Smooth muscle cell (in vitro differentiated cells): ENCODE measurements at regions not wholly inside any gene's neighbourhood (a gene's known extent, or its start where the extent isn't known, plus 50 kb on each side); places are given as distances from the start of the nearest gene placed in this dataset.

Experiments
- DNase-seq: peaks from one replicate; lab custom pipeline; 2025; ENCODE audit not compliant: unreplicated experiment; lab: John Stamatoyannopoulos, UW
- H2AFZ ChIP-seq: fragments of 200-600 bp; sonication (generic); 2 replicates; pipeline ENCODE4 v1.6.0; 2016; ENCODE audit warnings: antibody characterized with exemption, low read depth, mild to moderate bottlenecking
- H3F3A ChIP-seq: fragments of 200-600 bp; sonication (generic); 2 replicates; pipeline ENCODE4 v1.6.0; 2017; ENCODE audit warnings: antibody characterized with exemption, low read depth
- H3K27ac ChIP-seq: fragments of 200-600 bp; sonication (generic); 2 replicates; pipeline ENCODE4 v1.5.1; 2016; ENCODE audit warnings: low read depth, mild to moderate bottlenecking
- H3K27me3 ChIP-seq: fragments of 200-600 bp; sonication (generic); 2 replicates; pipeline ENCODE4 v1.6.1; 2016; ENCODE audit warnings: low read depth, mild to moderate bottlenecking
- H3K36me3 ChIP-seq: fragments of 200-600 bp; sonication (generic); 2 replicates; pipeline ENCODE4 v1.5.1; 2016; ENCODE audit warnings: low read depth
- H3K4me1 ChIP-seq: fragments of 200-600 bp; sonication (generic); 2 replicates; pipeline ENCODE4 v1.5.1; 2016; ENCODE audit warnings: low read depth
- H3K4me2 ChIP-seq: fragments of 200-600 bp; sonication (generic); 2 replicates; pipeline ENCODE4 v1.6.0; 2016; ENCODE audit warnings: mild to moderate bottlenecking
- H3K4me3 ChIP-seq: fragments of 200-600 bp; sonication (generic); 2 replicates; pipeline ENCODE4 v1.5.1; 2016; ENCODE audit warnings: mild to moderate bottlenecking
- H3K79me2 ChIP-seq: fragments of 200-600 bp; sonication (generic); 2 replicates; pipeline ENCODE4 v1.6.0; 2016; ENCODE audit warnings: low read depth, mild to moderate bottlenecking
- H3K9ac ChIP-seq: fragments of 200-600 bp; sonication (generic); 2 replicates; pipeline ENCODE4 v1.6.0; 2016; ENCODE audit warnings: low read depth
- H3K9me3 ChIP-seq: fragments of 200-600 bp; sonication (generic); replicated peaks from 2 replicates; pipeline ENCODE4 v1.5.1; 2016; ENCODE audit warnings: low read depth
- H4K20me1 ChIP-seq: fragments of 200-600 bp; sonication (generic); 2 replicates; pipeline ENCODE4 v1.6.0; 2016; ENCODE audit warnings: low read depth
- CTCF ChIP-seq: fragments of 200-600 bp; sonication (generic); IDR thresholded peaks from 2 replicates; pipeline ENCODE4 v1.5.1; 2017; ENCODE audit warnings: borderline replicate concordance, mild to moderate bottlenecking, antibody characterized with exemption; ENCODE audit not compliant: insufficient read depth, poor library complexity, severe bottlenecking
- WGBS: methylation state at CpG from one replicate; pipeline ENCODE4 v1.1.7; 2016; ENCODE audit warnings: low lambda C conversion rate; 5-methylcytosine and 5-hydroxymethylcytosine counted together

DNA sequence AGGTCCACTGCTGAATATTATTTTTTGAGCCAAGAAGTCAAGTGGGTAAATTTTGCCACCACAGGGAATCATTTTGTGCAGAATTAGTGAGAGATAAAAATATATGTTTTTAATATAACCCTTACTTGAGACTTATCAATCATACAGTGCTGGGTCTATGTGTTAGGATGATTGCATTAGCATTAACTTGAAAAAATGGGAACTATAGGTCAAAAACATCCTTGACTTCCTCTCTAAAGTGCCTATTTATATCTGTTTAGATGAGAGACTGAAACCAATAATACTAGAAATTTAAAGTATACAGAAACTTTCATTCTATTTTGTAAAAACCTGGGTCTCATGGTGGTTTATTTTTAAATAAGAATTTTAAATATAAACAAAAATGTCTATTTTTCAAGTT is 65.1 kb upstream of the CARD18 start:
- no peaks in the 10 kb centered on the region for H3K9me3 ChIP-seq

GRCh38 chr11:105203569-105204240 is 64.1 kb upstream of the CARD18 start:
- Histone ChIP-seq H3K4me1 (no peaks in the 10 kb centered on the region), H3K27me3 (no peaks in the 10 kb centered on the region), H3K4me2 (no peak overlapping the region), H4K20me1 (no peaks in the 10 kb centered on the region), H3K27ac (no peak overlapping the region), H3K36me3 (no peaks in the 10 kb centered on the region), H2AFZ (no peak overlapping the region), H3F3A (no peaks in the 10 kb centered on the region), H3K79me2 (no peaks in the 10 kb centered on the region), H3K9ac (no peak overlapping the region), H3K9me3 (no peaks in the 10 kb centered on the region), H3K4me3 (no peak overlapping the region)
- WGBS, result 94% methylated on average over 2 of the region's 2 CpGs
- no peak for DNase-seq
- no peak for TF ChIP-seq CTCF

More for the DNA sequence above, 65.1 kb upstream of the CARD18 start:
- Histone ChIP-seq H3K4me2 (no peak overlapping the region), H2AFZ (no peak overlapping the region), H3K4me3 (no peak overlapping the region), H3K27me3 (no peaks in the 10 kb centered on the region), H4K20me1 (no peaks in the 10 kb centered on the region), H3K79me2 (no peaks in the 10 kb centered on the region), H3K27ac (no peak overlapping the region), H3F3A (no peaks in the 10 kb centered on the region), H3K36me3 (no peaks in the 10 kb centered on the region), H3K9ac (no peak overlapping the region), H3K4me1 (no peaks in the 10 kb centered on the region)
- DNase-seq, result no peak
- no peak for TF ChIP-seq CTCF

DNA sequence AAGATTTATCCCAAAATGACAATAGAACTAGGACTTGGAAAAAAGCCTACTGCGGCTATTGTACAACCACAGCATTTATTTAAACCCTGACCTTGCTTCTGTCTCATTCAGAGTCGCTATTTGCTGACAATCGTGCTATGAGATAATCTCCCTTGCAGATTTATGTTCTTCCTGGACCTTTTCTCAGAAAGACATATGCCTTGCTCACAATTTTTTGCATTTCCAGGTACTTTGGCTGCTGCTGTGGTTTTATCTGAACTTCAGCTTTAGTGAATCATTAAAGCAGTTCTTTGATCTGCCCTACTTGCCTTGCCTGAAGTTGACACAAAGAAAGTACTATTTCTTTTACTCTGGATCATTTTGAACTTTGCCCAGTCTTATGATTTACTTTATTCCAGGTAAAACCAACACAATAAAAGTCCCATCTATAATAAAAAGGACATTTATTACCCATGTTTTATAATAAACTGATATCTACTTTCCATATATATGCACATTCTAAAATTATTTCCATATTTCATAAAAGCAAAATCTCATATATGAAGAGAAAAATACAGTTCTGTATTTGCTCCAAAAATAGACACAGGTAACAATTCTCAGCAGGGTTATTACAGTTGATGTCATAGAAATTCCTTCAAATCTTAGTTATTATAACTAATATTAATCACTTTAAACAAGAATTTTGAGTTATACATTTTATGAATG is 63.4 kb upstream of the CARD18 start:
- H3K9ac ChIP-seq, result no peak overlapping the region
- no peaks in the 10 kb centered on the region for H3K27me3 ChIP-seq
- H3K79me2 ChIP-seq, result no peaks in the 10 kb centered on the region
- no peaks in the 10 kb centered on the region for H3K9me3 ChIP-seq
- no peak overlapping the region for H3K4me2 ChIP-seq
- H3K27ac ChIP-seq, result no peak overlapping the region
- no peak overlapping the region for H3K4me3 ChIP-seq
- no peak for TF ChIP-seq CTCF
- no peak overlapping the region for H2AFZ ChIP-seq
- no peaks in the 10 kb centered on the region for H3K4me1 ChIP-seq
- DNase-seq, result no peak
- H3K36me3 ChIP-seq, result no peaks in the 10 kb centered on the region
- no peaks in the 10 kb centered on the region for H4K20me1 ChIP-seq
- WGBS, result 65% methylated on average over 3 of the region's 3 CpGs
- no peaks in the 10 kb centered on the region for H3F3A ChIP-seq

- H3K36me3 ChIP-seq, result no peaks in the 10 kb centered on the region
- no peak for DNase-seq
- no peak overlapping the region for H3K9ac ChIP-seq
- H2AFZ ChIP-seq, result no peak overlapping the region
- no peak overlapping the region for H3K27ac ChIP-seq
- H3K9me3 ChIP-seq, result no peaks in the 10 kb centered on the region
- no peak overlapping the region for H3K4me2 ChIP-seq
- no peaks in the 10 kb centered on the region for H3F3A ChIP-seq
- no peaks in the 10 kb centered on the region for H4K20me1 ChIP-seq
- no peaks in the 10 kb centered on the region for H3K4me1 ChIP-seq
- H3K4me3 ChIP-seq, result no peak overlapping the region
- 71% methylated on average over 4 of the region's 4 CpGs for WGBS
- H3K27me3 ChIP-seq, result no peaks in the 10 kb centered on the region
- H3K79me2 ChIP-seq, result no peaks in the 10 kb centered on the region
- TF ChIP-seq CTCF, result no peak
These were observed 62.9 kb upstream of the CARD18 start for GRCh38 chr11:105202422-105202821.
